HG03060 (cell line): ENCODE measurements at regions not wholly inside any gene's neighbourhood (a gene's known extent, or its start where the extent isn't known, plus 50 kb on each side); places are given as distances from the start of the nearest gene placed in this dataset.

Source experiments
- ATAC-seq: cut with Tn5 transposase; IDR thresholded peaks from one replicate; pipeline ENCODE4 v1.9.1; 2021; ENCODE audit warnings: low read depth, moderate number of reproducible peaks; ENCODE audit not compliant: unreplicated experiment

DNA sequence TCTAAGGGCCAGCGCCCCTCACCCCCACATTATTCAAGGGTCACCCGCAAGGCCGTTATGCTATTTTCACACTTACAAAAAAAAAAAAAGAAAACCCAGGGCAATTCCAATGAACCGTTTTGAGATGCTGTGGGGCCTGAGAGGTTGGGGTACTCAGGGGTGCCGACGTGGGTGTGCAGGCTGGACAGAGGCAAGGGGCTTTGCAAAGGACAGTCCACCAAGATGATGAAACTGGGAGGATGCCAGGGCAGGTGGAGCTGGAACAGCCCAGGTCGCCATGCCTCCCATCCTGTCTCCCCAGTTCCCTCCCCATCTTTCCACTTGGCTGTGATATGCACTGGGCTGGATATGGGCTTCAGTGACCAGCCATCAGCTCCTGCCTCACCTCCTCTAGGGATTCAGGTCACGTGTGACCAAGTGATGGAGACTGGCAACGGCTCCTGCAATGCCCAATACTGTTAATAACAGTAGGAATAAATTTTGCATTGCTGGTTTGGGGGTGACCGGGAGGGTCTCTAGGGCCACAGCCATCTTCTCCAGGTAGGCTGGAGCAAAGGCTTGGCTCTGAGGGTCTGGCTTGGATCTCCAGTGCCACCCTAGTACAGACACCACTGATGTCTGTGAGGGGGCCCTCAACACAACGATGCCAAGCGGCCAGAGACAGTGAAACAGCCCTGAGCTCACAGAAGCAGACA lies 151.3 kb upstream of the TNRC6C start:
- ATAC-seq: no peak

DNA sequence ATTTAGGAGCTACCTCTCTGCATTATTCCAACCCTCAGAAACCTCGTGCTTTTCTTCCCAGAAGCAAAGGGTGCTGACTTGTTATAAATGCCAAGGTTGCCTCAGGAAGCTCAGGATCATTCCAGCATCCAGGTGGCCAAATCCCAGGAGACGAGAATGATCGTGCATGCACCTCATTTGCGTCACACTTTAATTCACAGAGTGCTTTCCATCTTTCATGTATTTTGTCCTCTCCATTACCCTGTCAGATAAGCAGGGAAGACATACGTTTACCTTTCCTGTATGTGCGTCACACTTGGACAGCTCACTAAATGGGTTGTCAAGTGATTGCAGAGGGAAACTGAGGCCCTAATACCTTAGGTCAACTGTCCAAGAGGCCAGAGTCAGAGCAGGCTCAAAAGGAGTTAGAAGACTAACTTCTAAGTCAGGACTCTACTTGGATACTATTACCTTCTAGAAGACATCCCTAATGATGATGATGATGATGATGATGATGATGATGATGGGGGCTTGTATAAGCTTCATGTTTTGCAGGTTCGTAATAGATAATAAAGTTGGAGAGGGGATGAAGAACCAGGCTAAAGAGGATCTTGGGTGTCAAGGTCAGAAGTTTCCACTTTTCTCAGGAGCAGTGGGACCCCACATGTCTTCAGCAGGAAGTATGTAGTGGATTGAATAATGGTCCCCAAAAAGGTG lies 150.6 kb upstream of the TNRC6C start:
- no peak for ATAC-seq

DNA sequence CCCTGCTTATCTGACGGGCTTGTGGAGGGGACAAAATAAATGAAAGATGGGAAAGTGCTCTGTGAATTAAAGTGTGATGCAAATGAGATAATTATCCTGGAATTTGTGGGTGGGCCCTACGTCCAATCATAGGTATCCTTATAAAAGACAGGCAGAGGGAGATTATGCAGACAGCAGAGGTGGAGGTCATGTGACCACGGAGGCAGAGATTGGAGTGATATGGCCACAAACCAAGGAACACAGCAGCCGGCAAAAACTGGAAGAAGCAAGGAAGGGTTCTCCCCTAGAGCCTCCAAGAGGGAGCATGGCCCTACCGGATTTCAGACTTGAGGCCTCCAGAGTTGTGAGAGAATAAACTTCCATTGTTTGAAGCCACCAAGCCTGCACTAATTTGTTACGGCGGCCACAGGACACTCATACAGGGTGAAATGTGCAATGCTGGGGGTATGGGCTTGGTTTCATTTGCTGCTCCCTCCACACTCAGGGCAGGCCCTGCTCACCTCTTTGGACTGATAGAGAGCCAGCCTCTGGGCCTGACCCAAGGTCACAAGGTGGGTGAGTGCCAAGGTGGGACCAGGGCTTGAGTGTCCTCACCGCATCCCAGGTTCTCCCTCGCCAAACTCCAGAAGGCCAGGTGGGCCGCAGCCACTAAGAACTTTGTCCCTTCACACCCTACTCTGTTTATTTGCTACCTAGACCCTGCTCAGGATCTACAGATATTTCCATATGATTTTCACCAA lies 149.6 kb upstream of the TNRC6C start:
- no peak for ATAC-seq

DNA sequence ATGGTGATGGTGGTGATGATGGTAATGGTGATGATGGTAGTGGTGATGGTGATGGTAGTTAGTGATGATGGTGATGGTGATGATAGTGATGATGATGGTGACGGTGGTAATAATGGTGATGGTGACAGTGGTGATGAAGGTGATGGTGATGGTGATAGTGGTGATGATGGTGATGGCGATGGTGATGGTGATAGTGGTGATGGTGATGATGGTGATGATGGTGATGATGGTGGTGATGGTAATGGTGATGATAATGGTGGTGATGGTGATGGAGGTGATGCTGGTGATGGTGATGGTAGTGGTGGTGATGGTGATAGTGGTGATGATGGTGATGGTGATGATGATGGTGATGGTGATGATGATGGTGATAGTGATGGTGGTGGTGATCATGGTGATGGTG lies 148.7 kb upstream of the TNRC6C start:
- no peak for ATAC-seq

DNA sequence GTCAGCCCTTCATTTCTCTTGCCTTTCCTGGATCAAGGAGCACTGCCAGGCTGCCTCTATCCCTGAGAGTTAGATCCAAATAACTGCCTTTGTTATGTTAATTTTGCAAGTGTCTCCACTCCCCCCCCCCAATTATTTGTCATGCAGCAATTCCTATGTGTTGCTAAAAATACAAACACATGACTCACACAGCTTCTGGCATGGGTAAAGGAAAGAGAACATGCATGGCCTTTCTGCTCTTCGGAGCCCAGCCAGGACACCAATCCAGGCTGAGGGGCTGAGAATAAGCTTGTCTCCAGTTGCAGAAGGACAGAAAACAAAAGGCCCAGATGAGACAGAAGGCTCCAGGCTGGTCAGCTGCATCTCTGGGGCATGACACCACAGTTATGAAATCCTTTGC lies 148.0 kb upstream of the TNRC6C start:
- ATAC-seq: no peak

DNA sequence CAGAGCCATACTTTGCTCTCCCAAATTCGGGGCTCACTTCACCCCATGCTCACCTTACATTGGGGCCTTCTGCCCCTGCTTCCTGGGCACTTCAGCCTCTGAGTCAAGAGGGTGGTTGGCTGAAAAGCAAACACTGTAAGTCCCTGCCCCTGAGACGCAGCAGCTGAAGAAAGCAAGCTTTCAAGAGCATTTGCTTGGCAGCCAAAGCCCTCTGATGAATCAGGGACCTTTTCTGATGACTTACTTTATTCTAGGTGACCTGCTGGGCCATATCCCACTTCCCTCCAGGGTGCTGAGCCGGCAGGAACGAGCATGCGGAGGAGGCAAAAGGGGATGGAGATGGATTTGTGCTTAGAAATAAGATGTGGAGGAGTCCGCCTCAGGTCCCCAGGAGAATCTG lies 147.0 kb upstream of the TNRC6C start:
- no peak for ATAC-seq

DNA sequence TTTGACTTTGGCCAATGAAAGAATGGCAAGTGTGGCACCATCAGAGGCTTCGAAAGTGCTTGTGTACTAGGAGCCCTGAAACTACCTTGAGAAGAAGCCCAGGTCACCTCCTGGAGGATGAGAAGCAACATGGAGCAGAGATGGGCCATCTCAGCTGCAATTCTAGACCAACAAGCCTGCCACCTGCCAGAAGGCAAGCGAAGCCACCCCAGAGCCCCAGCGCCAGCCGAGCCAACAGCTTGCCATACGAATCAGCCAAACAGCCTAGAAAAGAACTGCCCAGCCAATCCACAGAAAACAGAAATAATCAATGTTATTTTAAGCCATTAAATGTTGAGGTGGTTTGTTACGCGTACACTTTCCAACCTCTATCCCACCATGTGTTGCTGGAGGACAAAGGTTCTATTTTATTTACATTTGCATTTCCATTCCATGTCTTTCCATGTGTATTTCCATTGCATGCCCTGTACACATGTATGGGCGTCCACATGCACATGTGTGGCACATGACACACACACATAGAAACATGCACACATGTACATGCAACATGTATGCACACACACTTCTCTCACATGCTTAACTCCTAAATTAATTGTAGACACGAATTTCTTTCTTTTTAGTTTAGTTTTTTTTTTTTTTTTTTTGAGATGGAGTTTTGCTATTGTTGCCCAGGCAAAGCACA lies 144.3 kb upstream of the TNRC6C start:
- ATAC-seq: no peak

DNA sequence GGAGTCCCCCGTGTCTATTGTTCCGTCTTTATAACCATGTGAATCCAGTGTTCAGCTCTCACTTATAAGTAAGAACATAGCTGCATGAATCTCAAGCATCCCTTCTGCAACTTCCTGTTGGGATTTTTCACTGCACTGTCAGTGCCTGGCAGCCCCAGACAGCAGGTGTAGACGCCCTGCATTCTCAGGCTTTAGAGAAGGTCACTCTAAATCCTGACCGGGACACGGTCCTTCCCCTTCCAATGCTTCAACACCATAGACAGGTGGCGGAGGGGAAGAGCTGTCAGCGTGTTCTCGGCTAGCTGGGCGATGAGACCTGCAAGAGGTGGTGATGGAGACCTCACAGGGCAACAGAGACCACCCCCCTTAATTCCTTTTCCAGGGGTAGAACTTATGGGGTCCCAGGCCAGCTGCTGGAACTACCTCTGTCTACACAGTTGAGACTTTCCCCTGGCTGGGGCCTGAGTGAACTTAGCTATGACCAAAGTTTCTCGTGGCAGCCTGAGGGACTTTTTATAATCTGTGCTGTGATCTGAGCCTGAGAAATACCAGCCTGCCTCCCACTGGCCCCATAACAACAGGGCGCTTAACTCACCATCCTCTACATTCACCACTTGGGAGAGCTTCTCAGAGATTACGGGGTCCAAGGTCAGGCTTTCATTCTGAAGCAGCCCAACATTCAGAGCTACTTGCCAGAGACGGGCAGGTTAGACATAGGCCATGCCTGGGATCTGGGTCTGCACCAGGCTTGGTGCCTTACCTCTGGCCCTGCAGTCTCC lies 143.2 kb upstream of the TNRC6C start:
- no peak for ATAC-seq

DNA sequence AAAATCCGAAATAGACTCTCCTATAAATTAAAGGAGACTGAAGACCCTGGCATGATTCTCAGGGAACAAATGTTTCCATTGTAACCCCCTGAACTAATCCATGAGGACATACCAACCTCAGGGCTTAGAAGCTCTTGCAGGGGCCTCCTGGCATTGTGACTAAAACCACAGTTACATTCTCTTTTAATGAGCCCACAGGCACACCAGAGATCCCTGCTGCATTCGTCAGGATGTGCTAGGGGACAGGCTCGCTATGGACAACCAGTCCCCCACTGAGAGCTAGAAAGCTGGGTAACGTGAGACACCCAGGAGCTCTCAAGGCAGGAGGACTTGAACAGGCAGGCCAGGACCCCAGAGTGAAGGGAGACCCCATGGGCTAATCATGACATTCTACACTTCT lies 140.6 kb upstream of the TNRC6C start:
- no peak for ATAC-seq

DNA sequence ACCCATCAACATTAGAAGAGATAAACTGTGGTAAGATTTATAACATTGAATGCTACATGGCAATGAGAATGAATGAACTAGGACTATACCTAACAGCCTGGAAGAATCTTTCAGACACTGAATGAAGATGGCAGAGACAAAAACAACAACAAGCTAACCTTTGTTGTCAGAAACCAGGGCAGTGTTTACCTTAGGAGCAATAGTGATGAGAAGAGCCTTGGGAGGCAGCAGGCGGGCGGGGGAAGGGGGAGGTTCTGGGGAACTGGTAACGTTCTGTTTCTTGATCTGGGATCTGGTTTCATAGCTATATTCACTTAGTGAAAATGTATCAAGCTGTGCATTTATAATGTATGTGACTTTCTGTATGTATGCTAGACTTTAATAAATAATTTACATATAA lies 139.0 kb upstream of the TNRC6C start:
- ATAC-seq: no peak

DNA sequence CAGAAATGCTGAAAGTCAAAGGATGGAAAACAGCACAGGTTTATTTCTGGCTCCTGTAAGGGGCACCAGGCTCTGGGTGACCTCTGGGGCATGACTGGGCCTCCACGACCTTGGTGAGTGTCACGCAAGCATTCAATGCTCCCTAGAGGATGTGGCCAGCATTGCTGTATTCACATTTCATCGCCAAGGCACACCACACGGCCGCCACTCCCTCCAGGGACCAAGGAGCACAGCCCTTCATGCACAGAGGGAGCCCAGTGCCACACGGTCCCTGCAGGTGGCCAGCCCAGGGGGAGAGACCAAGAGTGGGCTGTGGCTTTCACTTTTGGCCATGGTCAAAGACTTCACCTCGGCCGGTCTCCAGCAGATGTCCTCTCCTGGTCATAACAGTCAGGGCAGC lies 137.4 kb upstream of the TNRC6C start:
- ATAC-seq: no peak

DNA sequence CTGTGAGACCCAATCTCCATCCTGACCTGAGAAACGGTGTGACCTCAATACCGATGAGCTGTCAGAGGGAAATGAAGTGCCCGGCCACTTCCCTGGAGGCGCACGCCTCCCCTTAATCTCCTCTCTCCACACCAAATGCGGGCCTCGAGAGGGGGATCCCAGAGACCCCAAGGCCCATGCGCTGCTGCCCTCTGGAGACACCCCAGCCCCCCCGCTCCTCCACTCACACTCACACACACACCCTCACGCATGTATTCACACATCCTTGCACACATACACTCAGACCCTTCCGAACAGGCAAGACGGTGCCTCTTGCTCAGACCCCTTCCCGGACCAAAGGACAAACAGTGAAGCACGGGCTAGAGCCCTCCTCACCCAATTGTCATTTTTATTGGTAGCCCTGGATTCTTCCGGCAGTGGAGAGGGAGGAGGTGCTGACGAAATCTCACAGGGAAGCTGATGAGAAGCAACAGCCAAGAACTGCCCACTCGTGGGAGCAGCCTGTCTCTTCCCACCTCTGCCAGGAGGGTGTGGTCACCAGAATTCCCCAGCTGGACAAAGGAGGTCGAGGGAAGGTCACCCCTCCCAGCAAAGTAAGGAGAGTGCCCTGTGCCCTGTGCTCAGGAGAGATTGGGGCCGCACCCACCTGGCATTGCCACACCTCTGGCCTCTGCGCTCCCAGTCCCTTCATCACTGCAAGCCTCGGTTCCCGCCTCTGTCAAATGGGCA lies 136.0 kb upstream of the TNRC6C start:
- no peak for ATAC-seq

DNA sequence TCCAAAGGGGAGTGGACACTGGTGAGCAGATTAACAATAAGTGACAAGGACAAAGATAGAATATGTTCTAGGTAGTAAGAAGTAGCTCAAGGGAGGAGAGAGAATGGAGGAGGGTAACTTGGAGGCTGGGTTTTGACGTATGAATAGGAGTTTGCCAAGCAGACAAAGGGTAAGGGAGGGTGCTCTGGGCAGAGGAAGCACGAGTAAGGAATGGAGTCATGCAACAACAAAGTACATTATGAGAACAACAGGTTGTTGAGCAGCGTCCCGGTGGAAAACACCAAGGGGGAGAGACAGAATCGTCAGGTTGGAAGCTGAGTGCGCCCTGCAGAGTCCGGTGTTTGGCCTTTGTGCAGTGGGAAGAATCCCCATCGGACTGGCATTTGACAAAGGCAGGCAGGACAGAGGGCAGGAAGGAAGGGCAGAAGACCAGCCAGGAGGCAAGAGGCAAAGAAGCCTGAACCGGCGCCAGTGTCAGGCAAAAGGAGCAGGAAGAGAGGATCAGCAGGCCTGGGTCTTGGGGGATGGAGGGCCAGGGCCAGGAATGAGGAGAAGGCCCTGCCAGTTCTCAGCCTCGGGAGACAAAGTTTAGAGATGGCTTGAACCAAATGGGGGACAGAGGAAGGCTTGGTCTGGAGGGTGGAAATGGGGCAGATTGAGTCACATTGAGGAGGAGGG lies 134.3 kb upstream of the TNRC6C start:
- no peak for ATAC-seq

DNA sequence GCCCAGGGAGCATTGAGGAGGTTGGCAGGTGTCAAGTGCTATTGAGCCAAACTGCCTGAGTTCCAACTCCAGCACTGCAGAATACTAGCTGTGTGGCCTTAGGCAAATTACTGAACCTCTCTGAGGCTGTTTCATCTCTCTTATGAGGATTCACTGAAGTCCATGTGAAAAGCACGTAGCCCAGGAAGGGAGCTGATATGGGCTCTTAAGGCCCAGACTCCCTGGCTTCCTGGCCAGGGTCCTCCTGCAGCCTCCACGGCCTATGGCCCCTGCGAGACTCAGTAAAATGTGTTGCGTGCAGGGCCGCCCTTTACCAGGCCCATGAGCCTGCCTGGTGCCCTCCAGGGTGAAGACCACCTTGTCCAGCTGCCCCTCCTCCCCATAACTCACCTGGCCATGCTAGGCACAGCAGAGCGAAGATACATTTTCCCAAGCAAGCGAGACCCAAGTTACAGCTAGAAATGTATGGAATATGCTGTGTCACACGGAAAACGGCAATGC lies 133.7 kb upstream of the TNRC6C start:
- no peak for ATAC-seq

DNA sequence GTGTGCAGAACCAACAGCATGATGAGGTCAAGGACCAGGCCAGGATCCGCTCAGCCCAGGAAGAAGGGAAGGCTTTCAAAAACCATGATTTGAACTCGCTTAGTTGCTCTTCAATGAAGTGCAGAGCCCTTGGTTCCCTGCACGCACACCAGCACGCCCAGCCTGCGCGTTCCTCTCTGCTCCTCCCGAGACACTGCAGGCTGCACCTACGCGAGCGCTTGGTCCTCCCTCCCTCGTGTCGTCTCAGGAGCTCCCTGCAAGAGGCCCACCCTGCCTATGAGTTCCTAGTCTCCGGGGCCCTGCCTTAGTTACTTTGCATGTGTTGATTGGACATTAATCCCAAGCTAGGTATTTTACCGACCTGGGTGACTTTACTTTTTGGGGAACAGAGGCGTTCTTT lies 132.9 kb upstream of the TNRC6C start:
- ATAC-seq: no peak

DNA sequence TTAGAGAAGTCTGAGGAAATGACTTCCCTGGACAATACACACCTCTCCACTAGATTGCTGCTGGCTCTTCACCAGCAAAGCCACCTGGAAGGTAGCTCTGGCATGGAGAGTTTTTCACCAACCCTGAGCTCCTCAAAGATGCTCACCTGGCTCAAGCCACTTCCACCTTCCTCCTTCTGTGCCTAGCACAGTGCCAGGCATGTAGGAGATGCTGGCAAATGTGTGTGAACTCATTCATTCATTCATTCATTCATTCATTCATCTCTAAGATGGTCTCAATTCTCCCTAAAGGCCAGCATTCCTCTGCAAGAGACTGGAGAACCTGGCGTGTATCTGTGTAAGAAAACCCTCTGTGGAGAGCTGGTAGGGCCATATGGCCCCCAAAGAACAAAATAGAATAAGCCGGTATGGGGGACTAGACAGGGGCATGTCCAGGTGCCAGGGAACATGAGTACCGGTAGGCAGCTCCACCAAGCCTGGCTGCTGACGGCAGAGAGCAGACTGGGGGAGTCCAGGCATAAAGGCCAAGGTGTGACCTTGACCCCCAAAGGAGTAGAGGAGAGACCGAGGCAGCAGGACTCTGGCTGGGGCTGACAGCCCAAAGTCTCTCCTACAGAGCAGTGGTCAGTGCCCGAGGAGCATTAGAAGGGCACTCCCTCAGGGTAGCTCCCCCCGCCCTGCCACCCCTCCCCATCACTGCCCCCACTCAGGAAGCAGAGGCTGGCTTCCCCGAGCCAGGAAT lies 132.2 kb upstream of the TNRC6C start:
- ATAC-seq: no peak

DNA sequence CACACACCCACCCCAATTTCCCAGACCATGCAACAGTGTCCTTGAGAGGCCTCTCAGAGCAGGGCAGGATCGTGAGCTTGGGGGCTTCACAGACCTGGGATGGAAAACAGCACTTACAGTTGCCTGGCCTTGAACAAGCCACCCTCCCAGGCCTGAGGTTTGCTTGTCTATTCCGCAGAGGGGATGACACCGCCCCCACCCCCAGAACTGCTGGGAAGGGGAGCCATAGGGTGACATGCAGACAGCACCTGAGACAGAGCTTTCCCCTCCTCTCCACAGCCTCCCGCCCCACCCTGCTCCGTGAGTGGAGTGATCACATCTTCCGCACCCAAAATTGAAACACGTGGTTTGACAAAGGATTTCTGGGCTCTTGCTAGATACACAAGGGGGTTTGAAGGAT lies 131.5 kb upstream of the TNRC6C start:
- no peak for ATAC-seq

DNA sequence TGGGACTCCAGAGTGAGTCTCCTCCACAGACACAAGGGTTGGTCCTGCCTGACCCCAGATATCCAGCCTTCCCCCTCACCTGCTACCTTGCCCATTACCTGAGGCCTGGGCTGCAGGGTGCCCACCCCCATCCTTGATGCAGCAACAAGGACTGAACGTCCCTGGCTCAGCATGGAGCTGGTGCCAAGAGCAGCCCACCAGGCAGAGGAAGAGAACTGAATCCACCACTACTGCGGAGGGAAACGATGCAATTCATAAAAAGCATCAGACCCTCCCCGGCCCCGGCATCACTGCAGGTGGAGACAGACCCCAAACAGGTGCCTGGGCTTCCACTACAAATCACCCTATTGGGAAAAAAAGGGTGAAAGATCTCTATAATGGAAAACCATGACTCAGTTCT lies 131.0 kb upstream of the TNRC6C start:
- no peak for ATAC-seq
